ENCODE measurements at regions not wholly inside any gene's neighbourhood (a gene's known extent, or its start where the extent isn't known, plus 50 kb on each side); places are given as distances from the start of the nearest gene placed in this dataset.

GRCh38 chr2:187129868-187130267 is 280.9 kb upstream of the ZSWIM2 start:
- H2AK5ac ChIP-seq (ENCODE audit: low read length) = no peak overlapping the region
- WGBS (ENCODE audit: extremely low coverage, insufficient coverage, insufficient read length) = no CpG with 5 or more reads among the region's 1 CpG
- H3K4me3 ChIP-seq (ENCODE audit: low read depth, low read length) = no peak overlapping the region
- no peaks in the 10 kb centered on the region for H3K36me3 ChIP-seq (ENCODE audit: control insufficient read depth in 1 of 2, insufficient read depth in 2 of 2, low read length in 2 of 2)
- H4K91ac ChIP-seq (ENCODE audit: low read depth, low read length) = no peak overlapping the region
- H3K79me2 ChIP-seq (ENCODE audit: control insufficient read depth, insufficient read depth, low read length, poor library complexity) = no peaks in the 10 kb centered on the region
- no peak overlapping the region for H2BK12ac ChIP-seq (ENCODE audit: low read length)
- H3K4me1 ChIP-seq (ENCODE audit: control insufficient read depth in 1 of 2, insufficient read depth in 2 of 2, low read length in 2 of 2) = no peaks in the 10 kb centered on the region
- H2BK5ac ChIP-seq (ENCODE audit: low read depth, low read length, poor library complexity) = no peak overlapping the region
- H4K8ac ChIP-seq (ENCODE audit: low read depth, low read length) = no peak overlapping the region
- H3K79me1 ChIP-seq (ENCODE audit: low read length) = no peaks in the 10 kb centered on the region
- no peak overlapping the region for H3K9ac ChIP-seq (ENCODE audit: low read length)
- no peak overlapping the region for H2AFZ ChIP-seq (ENCODE audit: insufficient read depth, low read length, poor library complexity)
- no peak overlapping the region for H3K14ac ChIP-seq (ENCODE audit: low read length)
- H3K27me3 ChIP-seq (ENCODE audit: insufficient read depth, low read length) = no peaks in the 10 kb centered on the region
- DNase-seq = no peak
- H3K9me3 ChIP-seq (ENCODE audit: insufficient read depth, low read depth, low read length) = no peaks in the 10 kb centered on the region
- no peak overlapping the region for H3K23ac ChIP-seq (ENCODE audit: low read length)
- no peak overlapping the region for H3K18ac ChIP-seq (ENCODE audit: low read length)
- H2BK120ac ChIP-seq (ENCODE audit: insufficient read depth, low read length, poor library complexity) = no peak overlapping the region
- no peak overlapping the region for H3K4ac ChIP-seq (ENCODE audit: low read depth, low read length)
- no peak overlapping the region for H3K27ac ChIP-seq (ENCODE audit: low read depth, low read length)
- H3K4me2 ChIP-seq (ENCODE audit: low read length) = no peak overlapping the region
- no peak overlapping the region for H4K12ac ChIP-seq (ENCODE audit: low read depth, low read length)

GRCh38 chr2:187129306-187129705 is 280.3 kb upstream of the ZSWIM2 start:
- DNase-seq = no peak
- H4K91ac ChIP-seq (ENCODE audit: low read depth, low read length) = no peak overlapping the region
- no peak overlapping the region for H4K8ac ChIP-seq (ENCODE audit: low read depth, low read length)
- H3K18ac ChIP-seq (ENCODE audit: low read length) = no peak overlapping the region
- H4K12ac ChIP-seq (ENCODE audit: low read depth, low read length) = no peak overlapping the region
- H3K79me2 ChIP-seq (ENCODE audit: control insufficient read depth, insufficient read depth, low read length, poor library complexity) = no peaks in the 10 kb centered on the region
- H2BK120ac ChIP-seq (ENCODE audit: insufficient read depth, low read length, poor library complexity) = no peak overlapping the region
- no peaks in the 10 kb centered on the region for H3K79me1 ChIP-seq (ENCODE audit: low read length)
- H2BK12ac ChIP-seq (ENCODE audit: low read length) = no peak overlapping the region
- no peak overlapping the region for H2AK5ac ChIP-seq (ENCODE audit: low read length)
- no peaks in the 10 kb centered on the region for H3K4me1 ChIP-seq (ENCODE audit: control insufficient read depth in 1 of 2, insufficient read depth in 2 of 2, low read length in 2 of 2)
- H3K9me3 ChIP-seq (ENCODE audit: insufficient read depth, low read depth, low read length) = no peaks in the 10 kb centered on the region
- no peak overlapping the region for H3K4me3 ChIP-seq (ENCODE audit: low read depth, low read length)
- no peaks in the 10 kb centered on the region for H3K27me3 ChIP-seq (ENCODE audit: insufficient read depth, low read length)
- H2AFZ ChIP-seq (ENCODE audit: insufficient read depth, low read length, poor library complexity) = no peak overlapping the region
- H3K23ac ChIP-seq (ENCODE audit: low read length) = no peak overlapping the region
- no peak overlapping the region for H3K27ac ChIP-seq (ENCODE audit: low read depth, low read length)
- H2BK5ac ChIP-seq (ENCODE audit: low read depth, low read length, poor library complexity) = no peak overlapping the region
- no peaks in the 10 kb centered on the region for H3K36me3 ChIP-seq (ENCODE audit: control insufficient read depth in 1 of 2, insufficient read depth in 2 of 2, low read length in 2 of 2)
- no peak overlapping the region for H3K4me2 ChIP-seq (ENCODE audit: low read length)
- no peak overlapping the region for H3K14ac ChIP-seq (ENCODE audit: low read length)
- no peak overlapping the region for H3K9ac ChIP-seq (ENCODE audit: low read length)
- H3K4ac ChIP-seq (ENCODE audit: low read depth, low read length) = no peak overlapping the region

GRCh38 chr2:187126247-187127005 is 277.5 kb upstream of the ZSWIM2 start:
- Histone ChIP-seq H3K14ac (ENCODE audit: low read length) (no peak overlapping the region), H3K4me1 (ENCODE audit: control insufficient read depth in 1 of 2, insufficient read depth in 2 of 2, low read length in 2 of 2) (no peaks in the 10 kb centered on the region), H3K23ac (ENCODE audit: low read length) (no peak overlapping the region), H2BK120ac (ENCODE audit: insufficient read depth, low read length, poor library complexity) (no peak overlapping the region), H2BK5ac (ENCODE audit: low read depth, low read length, poor library complexity) (no peak overlapping the region), H4K8ac (ENCODE audit: low read depth, low read length) (no peak overlapping the region), H3K79me2 (ENCODE audit: control insufficient read depth, insufficient read depth, low read length, poor library complexity) (no peaks in the 10 kb centered on the region), H4K12ac (ENCODE audit: low read depth, low read length) (no peak overlapping the region), H3K4me2 (ENCODE audit: low read length) (no peak overlapping the region), H3K9me3 (ENCODE audit: insufficient read depth, low read depth, low read length) (no peaks in the 10 kb centered on the region), H3K79me1 (ENCODE audit: low read length) (no peaks in the 10 kb centered on the region), H3K27me3 (ENCODE audit: insufficient read depth, low read length) (no peaks in the 10 kb centered on the region), H4K91ac (ENCODE audit: low read depth, low read length) (no peak overlapping the region), H3K27ac (ENCODE audit: low read depth, low read length) (no peak overlapping the region), H3K4me3 (ENCODE audit: low read depth, low read length) (no peak overlapping the region), H3K4ac (ENCODE audit: low read depth, low read length) (no peak overlapping the region), H3K9ac (ENCODE audit: low read length) (no peak overlapping the region), H3K18ac (ENCODE audit: low read length) (no peak overlapping the region), H3K36me3 (ENCODE audit: control insufficient read depth in 1 of 2, insufficient read depth in 2 of 2, low read length in 2 of 2) (no peaks in the 10 kb centered on the region), H2AFZ (ENCODE audit: insufficient read depth, low read length, poor library complexity) (no peak overlapping the region), H2AK5ac (ENCODE audit: low read length) (no peak overlapping the region), H2BK12ac (ENCODE audit: low read length) (no peak overlapping the region)
- no peak for DNase-seq
- WGBS (ENCODE audit: extremely low coverage, insufficient coverage, insufficient read length) = no CpG with 5 or more reads among the region's 5 CpGs

GRCh38 chr2:187125318-187125717 is 276.3 kb upstream of the ZSWIM2 start:
- H3K36me3 ChIP-seq (ENCODE audit: control insufficient read depth in 1 of 2, insufficient read depth in 2 of 2, low read length in 2 of 2) = no peaks in the 10 kb centered on the region
- no peak overlapping the region for H3K4ac ChIP-seq (ENCODE audit: low read depth, low read length)
- no peak overlapping the region for H4K12ac ChIP-seq (ENCODE audit: low read depth, low read length)
- no peak overlapping the region for H3K4me2 ChIP-seq (ENCODE audit: low read length)
- no peak overlapping the region for H3K9ac ChIP-seq (ENCODE audit: low read length)
- no peak overlapping the region for H2BK5ac ChIP-seq (ENCODE audit: low read depth, low read length, poor library complexity)
- H2AFZ ChIP-seq (ENCODE audit: insufficient read depth, low read length, poor library complexity) = no peak overlapping the region
- H2AK5ac ChIP-seq (ENCODE audit: low read length) = no peak overlapping the region
- H3K18ac ChIP-seq (ENCODE audit: low read length) = no peak overlapping the region
- DNase-seq = no peak
- no peaks in the 10 kb centered on the region for H3K27me3 ChIP-seq (ENCODE audit: insufficient read depth, low read length)
- H4K8ac ChIP-seq (ENCODE audit: low read depth, low read length) = no peak overlapping the region
- H2BK12ac ChIP-seq (ENCODE audit: low read length) = no peak overlapping the region
- H3K79me2 ChIP-seq (ENCODE audit: control insufficient read depth, insufficient read depth, low read length, poor library complexity) = no peaks in the 10 kb centered on the region
- H4K91ac ChIP-seq (ENCODE audit: low read depth, low read length) = no peak overlapping the region
- H3K14ac ChIP-seq (ENCODE audit: low read length) = no peak overlapping the region
- no peaks in the 10 kb centered on the region for H3K4me1 ChIP-seq (ENCODE audit: control insufficient read depth in 1 of 2, insufficient read depth in 2 of 2, low read length in 2 of 2)
- no peak overlapping the region for H2BK120ac ChIP-seq (ENCODE audit: insufficient read depth, low read length, poor library complexity)
- no peaks in the 10 kb centered on the region for H3K79me1 ChIP-seq (ENCODE audit: low read length)
- no peak overlapping the region for H3K23ac ChIP-seq (ENCODE audit: low read length)
- H3K9me3 ChIP-seq (ENCODE audit: insufficient read depth, low read depth, low read length) = no peaks in the 10 kb centered on the region
- H3K4me3 ChIP-seq (ENCODE audit: low read depth, low read length) = no peak overlapping the region
- H3K27ac ChIP-seq (ENCODE audit: low read depth, low read length) = no peak overlapping the region
